Mesothelial cell of epicardium (in vitro differentiated cells): ENCODE measurements at regions not wholly inside any gene's neighbourhood (a gene's known extent, or its start where the extent isn't known, plus 50 kb on each side); places are given as distances from the start of the nearest gene placed in this dataset.

Experiments
- DNase-seq, 2 experiments: peaks; one replicate each; pipeline ENCODE4 v3.0.0; 2021; ENCODE audit warnings: low spot score in 2 of 2; ENCODE audit not compliant: unreplicated experiment in 2 of 2
- H3K27ac Mint-ChIP-seq: 2 replicates; pipeline ENCODE4 v1.8.0; 2021; ENCODE audit warnings: mixed read lengths
- H3K27me3 Mint-ChIP-seq: 2 replicates; pipeline ENCODE4 v1.8.0; 2021; ENCODE audit warnings: low read depth, mixed read lengths
- H3K36me3 Mint-ChIP-seq: 2 replicates; pipeline ENCODE4 v1.8.0; 2021; ENCODE audit warnings: mixed read lengths
- H3K4me1 Mint-ChIP-seq: 2 replicates; pipeline ENCODE4 v1.8.0; 2021; ENCODE audit warnings: mixed read lengths
- H3K4me3 Mint-ChIP-seq: 2 replicates; pipeline ENCODE4 v1.8.0; 2021; ENCODE audit warnings: mild to moderate bottlenecking, moderate library complexity, mixed read lengths
- H3K9me3 Mint-ChIP-seq: 2 replicates; pipeline ENCODE4 v1.8.0; 2021; ENCODE audit warnings: mixed read lengths
- TF ChIP-seq, protein P1 (sequence below): fragments of 200-600 bp; sonication (generic); IDR thresholded peaks from one replicate; pipeline ENCODE4 v1.5.0; 2021; ENCODE audit warnings: antibody characterized with exemption; ENCODE audit not compliant: unreplicated experiment

- DNase-seq, result no peak
- no peak overlapping the region for H3K4me3 Mint-ChIP-seq
- no peaks in the 10 kb centered on the region for H3K36me3 Mint-ChIP-seq
- TF ChIP-seq, protein P1, sequence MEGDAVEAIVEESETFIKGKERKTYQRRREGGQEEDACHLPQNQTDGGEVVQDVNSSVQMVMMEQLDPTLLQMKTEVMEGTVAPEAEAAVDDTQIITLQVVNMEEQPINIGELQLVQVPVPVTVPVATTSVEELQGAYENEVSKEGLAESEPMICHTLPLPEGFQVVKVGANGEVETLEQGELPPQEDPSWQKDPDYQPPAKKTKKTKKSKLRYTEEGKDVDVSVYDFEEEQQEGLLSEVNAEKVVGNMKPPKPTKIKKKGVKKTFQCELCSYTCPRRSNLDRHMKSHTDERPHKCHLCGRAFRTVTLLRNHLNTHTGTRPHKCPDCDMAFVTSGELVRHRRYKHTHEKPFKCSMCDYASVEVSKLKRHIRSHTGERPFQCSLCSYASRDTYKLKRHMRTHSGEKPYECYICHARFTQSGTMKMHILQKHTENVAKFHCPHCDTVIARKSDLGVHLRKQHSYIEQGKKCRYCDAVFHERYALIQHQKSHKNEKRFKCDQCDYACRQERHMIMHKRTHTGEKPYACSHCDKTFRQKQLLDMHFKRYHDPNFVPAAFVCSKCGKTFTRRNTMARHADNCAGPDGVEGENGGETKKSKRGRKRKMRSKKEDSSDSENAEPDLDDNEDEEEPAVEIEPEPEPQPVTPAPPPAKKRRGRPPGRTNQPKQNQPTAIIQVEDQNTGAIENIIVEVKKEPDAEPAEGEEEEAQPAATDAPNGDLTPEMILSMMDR, result no peak
- no peaks in the 10 kb centered on the region for H3K9me3 Mint-ChIP-seq
- peaks cover 43% of the 10 kb centered on the region for H3K27me3 Mint-ChIP-seq
- no peak overlapping the region for H3K27ac Mint-ChIP-seq
- peaks cover 6% of the 10 kb centered on the region for H3K4me1 Mint-ChIP-seq
Observed at GRCh38 chr15:96494505-96494904, 164.0 kb downstream of the NR2F2 start.

- TF ChIP-seq, protein P1, result no peak
- peaks cover 47% of the 10 kb centered on the region for H3K27me3 Mint-ChIP-seq
- H3K4me1 Mint-ChIP-seq, result peaks cover 6% of the 10 kb centered on the region
- no peak overlapping the region for H3K27ac Mint-ChIP-seq
- H3K9me3 Mint-ChIP-seq, result no peaks in the 10 kb centered on the region
- DNase-seq, result no peak
- H3K36me3 Mint-ChIP-seq, result no peaks in the 10 kb centered on the region
- H3K4me3 Mint-ChIP-seq, result no peak overlapping the region
Observed at GRCh38 chr15:96495386-96495785, 164.9 kb downstream of the NR2F2 start.

GRCh38 chr15:96497951-96498350, 167.5 kb downstream of the NR2F2 start:
- TF ChIP-seq, protein P1, result no peak
- DNase-seq, result no peak
- Mint-ChIP-seq H3K4me1 (no peaks in the 10 kb centered on the region), H3K4me3 (no peak overlapping the region), H3K9me3 (no peaks in the 10 kb centered on the region), H3K27me3 (peaks cover 55% of the 10 kb centered on the region), H3K27ac (no peak overlapping the region), H3K36me3 (no peaks in the 10 kb centered on the region)

GRCh38 chr15:96500508-96500907, 170.0 kb downstream of the NR2F2 start:
- no peak for DNase-seq
- Mint-ChIP-seq H3K27me3 (peaks cover 69% of the 10 kb centered on the region), H3K27ac (no peak overlapping the region), H3K36me3 (no peaks in the 10 kb centered on the region), H3K4me3 (no peak overlapping the region), H3K4me1 (no peaks in the 10 kb centered on the region), H3K9me3 (no peaks in the 10 kb centered on the region)
- TF ChIP-seq, protein P1, result no peak

- Mint-ChIP-seq H3K4me3 (no peak overlapping the region), H3K27me3 (peaks cover 77% of the 10 kb centered on the region), H3K27ac (no peak overlapping the region), H3K36me3 (no peaks in the 10 kb centered on the region), H3K9me3 (no peaks in the 10 kb centered on the region), H3K4me1 (no peaks in the 10 kb centered on the region)
- no peak for DNase-seq
- TF ChIP-seq, protein P1, result no peak
Observed at GRCh38 chr15:96501362-96501761, 170.9 kb downstream of the NR2F2 start.

- no peak overlapping the region for H3K27ac Mint-ChIP-seq
Observed at GRCh38 chr15:96502196-96502595, 171.7 kb downstream of the NR2F2 start.

More at GRCh38 chr15:96502196-96502595, 171.7 kb downstream of the NR2F2 start:
- H3K4me3 Mint-ChIP-seq, result no peak overlapping the region
- TF ChIP-seq, protein P1, result no peak
- H3K27me3 Mint-ChIP-seq, result peaks cover 74% of the 10 kb centered on the region
- no peak for DNase-seq
- H3K36me3 Mint-ChIP-seq, result no peaks in the 10 kb centered on the region
- H3K9me3 Mint-ChIP-seq, result no peaks in the 10 kb centered on the region
- H3K4me1 Mint-ChIP-seq, result no peaks in the 10 kb centered on the region
